ENCODE measurements at regions not wholly inside any gene's neighbourhood (a gene's known extent, or its start where the extent isn't known, plus 50 kb on each side); places are given as distances from the start of the nearest gene placed in this dataset.

GRCh38 chr13:50131920-50132903 lies 117.0 kb downstream of the KCNRG start:
- in situ Hi-C loops (cut with MboI; ENCODE audit: low pct_ligation_motif_present in 1 of 4, low pct_unique_long_range_greater_than_20kb in 1 of 4, low sequenced_read_pairs in 3 of 4), result loop anchor here in 3 of 4 donors (10.0 to 25.0 kb wide), 2 partner anchors 137 to 780 kb away; partner anchors contain the start of genes RNASEH2B (in 2 of the 3) and TRIM13 (in 1 of the 3)
- no peak for TF ChIP-seq EP300 (IDR thresholded peaks at IDR 0.05; ENCODE audit: low read depth)
- TF ChIP-seq POLR2AphosphoS5 (IDR thresholded peaks at IDR 0.05), result no peak
- no peak for TF ChIP-seq CTCF (IDR thresholded peaks at IDR 0.05)
- TF ChIP-seq POLR2A (IDR thresholded peaks at IDR 0.05), result no peak
- peaks cover 5 to 37% (median 26%) of the 10 kb centered on the region in 4 donors for H3K4me1 ChIP-seq
- no peaks in the 10 kb centered on the region for H3K36me3 ChIP-seq
- 28 to 35% methylated on average over 22 to 34 of the region's 34 CpGs for whole genome bisulfite sequencing, 2 donors (ENCODE audit: low coverage in 1 of 2)
- peaks cover 70% of the 10 kb centered on the region for H3K27me3 ChIP-seq
- DNase-seq, result no peak
- no peaks in the 10 kb centered on the region for H3K9me3 ChIP-seq
- H3K27ac ChIP-seq, result no peak overlapping the region
- intact Hi-C loops (cut with DNase I; ENCODE audit: low total_unique reads), result no loop called here
- H3K4me3 ChIP-seq, result no peak overlapping the region

- Histone ChIP-seq H3K27me3 (peaks cover 67% of the 10 kb centered on the region), H3K36me3 (no peaks in the 10 kb centered on the region), H3K27ac (no peak overlapping the region), H3K4me1 (peaks cover 5 to 31% (median 22%) of the 10 kb centered on the region in 4 donors), H3K9me3 (no peaks in the 10 kb centered on the region), H3K4me3 (no peak overlapping the region)
- no peak for DNase-seq
- no peak for TF ChIP-seq POLR2AphosphoS5 (IDR thresholded peaks at IDR 0.05)
- TF ChIP-seq CTCF (IDR thresholded peaks at IDR 0.05), result no peak
- TF ChIP-seq EP300 (IDR thresholded peaks at IDR 0.05; ENCODE audit: low read depth), result no peak
- no peak for TF ChIP-seq POLR2A (IDR thresholded peaks at IDR 0.05)
- WGBS, 2 donors (ENCODE audit: low coverage in 1 of 2), result 67% methylated on average over 23 of the region's 23 CpGs; no CpG with 5 or more reads in 1 of the 2 donors
- in situ Hi-C loops (cut with MboI; ENCODE audit: low pct_ligation_motif_present in 1 of 4, low pct_unique_long_range_greater_than_20kb in 1 of 4, low sequenced_read_pairs in 3 of 4) (loop anchor here in 3 of 4 donors (10.0 to 25.0 kb wide), 2 partner anchors 138 to 779 kb away; partner anchors contain the start of genes RNASEH2B (in 2 of the 3) and TRIM13 (in 1 of the 3)), intact Hi-C loops (cut with DNase I; ENCODE audit: low total_unique reads) (no loop called here)
Measured at GRCh38 chr13:50132904-50133357, 117.7 kb downstream of the KCNRG start.

- Histone ChIP-seq H3K36me3 (no peaks in the 10 kb centered on the region), H3K4me3 (no peak overlapping the region), H3K27ac (no peak overlapping the region), H3K4me1 (peaks cover 5 to 31% (median 22%) of the 10 kb centered on the region in 4 donors), H3K9me3 (no peaks in the 10 kb centered on the region), H3K27me3 (peaks cover 61% of the 10 kb centered on the region)
- in situ Hi-C loops (cut with MboI; ENCODE audit: low pct_ligation_motif_present in 1 of 4, low pct_unique_long_range_greater_than_20kb in 1 of 4, low sequenced_read_pairs in 3 of 4) (loop anchor here in 3 of 4 donors (10.0 to 25.0 kb wide), 2 partner anchors 139 to 779 kb away; partner anchors contain the start of genes RNASEH2B (in 2 of the 3) and TRIM13 (in 1 of the 3)), intact Hi-C loops (cut with DNase I; ENCODE audit: low total_unique reads) (no loop called here)
- no peak for DNase-seq
- WGBS, 2 donors (ENCODE audit: low coverage in 1 of 2), result 87% methylated on average over 46 of the region's 48 CpGs; no CpG with 5 or more reads in 1 of the 2 donors
- TF ChIP-seq CTCF (IDR thresholded peaks at IDR 0.05), result no peak
- TF ChIP-seq POLR2A (IDR thresholded peaks at IDR 0.05), result no peak
Measured at GRCh38 chr13:50133358-50133953, 118.2 kb downstream of the KCNRG start.

GRCh38 chr13:50136226-50136625 lies 121.0 kb downstream of the KCNRG start:
- H3K27me3 ChIP-seq, result peaks cover 34% of the 10 kb centered on the region
- H3K4me1 ChIP-seq, result peaks cover 0 to 9% (median 3%) of the 10 kb centered on the region in 4 donors
- H3K27ac ChIP-seq, result no peak overlapping the region
- in situ Hi-C loops (cut with MboI; ENCODE audit: low pct_ligation_motif_present in 1 of 4, low pct_unique_long_range_greater_than_20kb in 1 of 4, low sequenced_read_pairs in 3 of 4) (loop anchor here in 3 of 4 donors (10.0 to 25.0 kb wide), 2 partner anchors 141 to 776 kb away; partner anchors contain the start of genes RNASEH2B (in 2 of the 3) and TRIM13 (in 1 of the 3)), intact Hi-C loops (cut with DNase I; ENCODE audit: low total_unique reads) (no loop called here)
- 83 to 93% methylated on average over 3 of the region's 3 CpGs for WGBS, 2 donors (ENCODE audit: low coverage in 1 of 2)
- TF ChIP-seq CTCF (IDR thresholded peaks at IDR 0.05), result no peak
- no peak for TF ChIP-seq EP300 (IDR thresholded peaks at IDR 0.05; ENCODE audit: low read depth)
- H3K9me3 ChIP-seq, result no peaks in the 10 kb centered on the region
- no peak overlapping the region for H3K4me3 ChIP-seq
- no peak for DNase-seq
- no peaks in the 10 kb centered on the region for H3K36me3 ChIP-seq

Measured in transverse colon (tissue), 4 donors.